ENCODE measurements at regions not wholly inside any gene's neighbourhood (a gene's known extent, or its start where the extent isn't known, plus 50 kb on each side); places are given as distances from the start of the nearest gene placed in this dataset.

GRCh38 chr3:30474371-30474770 lies 132.0 kb upstream of the TGFBR2 start:
- no peaks in the 10 kb centered on the region for H3K27me3 ChIP-seq (ENCODE audit: control insufficient read depth, insufficient read depth, low read length)
- DNase-seq (ENCODE audit: low read depth, low spot score), result no peak
- H3K9me3 ChIP-seq (ENCODE audit: control insufficient read depth, insufficient read depth, low read length), result no peaks in the 10 kb centered on the region
- CTCF ChIA-PET, result interaction anchor here (0.6 kb wide), 1 partner anchor 432 kb away, joined by 3 read pairs; no protein-coding TSS in a partner anchor
- POLR2A ChIA-PET, result no interaction called here
- H3K27ac ChIP-seq (ENCODE audit: low read depth, low read length), result no peak overlapping the region
- no peak for TF ChIP-seq CTCF (IDR thresholded peaks at IDR 0.05; ENCODE audit: low read depth, low read length)
- no peak overlapping the region for H3K4me3 ChIP-seq (ENCODE audit: low read depth, low read length)

- Histone ChIP-seq H3K27ac (ENCODE audit: low read depth, low read length) (no peak overlapping the region), H3K9me3 (ENCODE audit: control insufficient read depth, insufficient read depth, low read length) (peaks cover 2% of the 10 kb centered on the region; the same call in 1 of the 2 replicates), H3K4me3 (ENCODE audit: low read depth, low read length) (no peak overlapping the region), H3K27me3 (ENCODE audit: control insufficient read depth, insufficient read depth, low read length) (no peaks in the 10 kb centered on the region)
- DNase-seq (ENCODE audit: low read depth, low spot score), result no peak
- ChIA-PET CTCF (interaction anchor here (0.6 kb wide), 2 partner anchors 21 to 218 kb away, joined by 3 read pairs; no protein-coding TSS in a partner anchor), POLR2A (no interaction called here)
- no peak for TF ChIP-seq CTCF (IDR thresholded peaks at IDR 0.05; ENCODE audit: low read depth, low read length)
Observed at GRCh38 chr3:30475038-30475808, 131.2 kb upstream of the TGFBR2 start.

- POLR2A ChIA-PET, result no interaction called here
- peaks cover 2% of the 10 kb centered on the region; the same call in 1 of the 2 replicates for H3K9me3 ChIP-seq (ENCODE audit: control insufficient read depth, insufficient read depth, low read length)
- no peak for TF ChIP-seq CTCF (IDR thresholded peaks at IDR 0.05; ENCODE audit: low read depth, low read length)
- DNase-seq (ENCODE audit: low read depth, low spot score), result no peak
- CTCF ChIA-PET, result no interaction called here
- H3K27me3 ChIP-seq (ENCODE audit: control insufficient read depth, insufficient read depth, low read length), result no peaks in the 10 kb centered on the region
- H3K4me3 ChIP-seq (ENCODE audit: low read depth, low read length), result no peak overlapping the region
- H3K27ac ChIP-seq (ENCODE audit: low read depth, low read length), result no peak overlapping the region
Observed at GRCh38 chr3:30475809-30476178, 130.6 kb upstream of the TGFBR2 start.

- Histone ChIP-seq H3K27ac (ENCODE audit: low read depth, low read length) (no peak overlapping the region), H3K4me3 (ENCODE audit: low read depth, low read length) (no peak overlapping the region), H3K9me3 (ENCODE audit: control insufficient read depth, insufficient read depth, low read length) (peaks cover 2% of the 10 kb centered on the region; the same call in 1 of the 2 replicates), H3K27me3 (ENCODE audit: control insufficient read depth, insufficient read depth, low read length) (no peaks in the 10 kb centered on the region)
- CTCF ChIA-PET, result no interaction called here
- POLR2A ChIA-PET, result interaction anchor here (0.7 kb wide), 1 partner anchor 293 kb away, joined by 3 read pairs; no protein-coding TSS in a partner anchor
- no peak for TF ChIP-seq CTCF (IDR thresholded peaks at IDR 0.05; ENCODE audit: low read depth, low read length)
- no peak for DNase-seq (ENCODE audit: low read depth, low spot score)
Observed at GRCh38 chr3:30476368-30477084, 129.9 kb upstream of the TGFBR2 start.

Measured in AG04450 (cell line).